Left kidney (tissue), 1 donor: ENCODE measurements at regions not wholly inside any gene's neighbourhood (a gene's known extent, or its start where the extent isn't known, plus 50 kb on each side); places are given as distances from the start of the nearest gene placed in this dataset.
"Not testable (repeated sequence)": the region's sequence is repeated elsewhere in the genome, so short reads cannot be mapped to it uniquely, and the experiment has no call there.

Experiments used
- DNase-seq: peaks from one replicate; pipeline ENCODE4 v3.0.0-alpha.2; 2013

DNA sequence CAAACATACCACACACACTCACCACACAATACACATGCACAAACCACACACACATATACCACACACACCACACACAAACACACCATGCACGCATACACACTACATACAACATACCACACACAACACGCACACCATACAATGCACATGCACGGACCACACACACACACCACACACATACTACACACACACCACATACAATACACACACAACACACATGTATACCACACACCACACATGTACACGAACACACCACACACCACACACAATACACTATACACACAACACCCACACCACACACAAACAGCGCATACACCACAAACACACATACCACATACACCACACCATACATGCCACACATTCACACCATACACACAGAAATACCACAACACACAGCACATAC, 480.3 kb downstream of the DIRAS2 start:
- DNase-seq = no peak

DNA sequence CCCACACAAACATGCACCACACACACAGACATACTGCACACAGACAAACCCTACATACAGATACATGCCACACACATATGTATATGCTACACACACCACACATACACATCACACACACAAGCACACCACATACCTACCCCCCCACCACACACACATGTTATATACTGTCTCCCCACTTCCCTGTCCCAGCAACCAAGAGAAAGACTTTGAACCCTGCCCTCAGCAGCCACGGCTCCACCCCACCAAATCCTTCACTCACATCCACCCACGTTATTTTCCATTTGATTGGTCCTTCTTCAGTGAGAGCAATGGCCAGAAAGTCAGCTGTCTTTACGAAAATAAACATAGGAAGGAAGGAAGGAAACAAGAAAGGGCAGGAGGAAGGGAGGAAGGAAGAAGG, 479.8 kb downstream of the DIRAS2 start:
- DNase-seq = no peak

DNA sequence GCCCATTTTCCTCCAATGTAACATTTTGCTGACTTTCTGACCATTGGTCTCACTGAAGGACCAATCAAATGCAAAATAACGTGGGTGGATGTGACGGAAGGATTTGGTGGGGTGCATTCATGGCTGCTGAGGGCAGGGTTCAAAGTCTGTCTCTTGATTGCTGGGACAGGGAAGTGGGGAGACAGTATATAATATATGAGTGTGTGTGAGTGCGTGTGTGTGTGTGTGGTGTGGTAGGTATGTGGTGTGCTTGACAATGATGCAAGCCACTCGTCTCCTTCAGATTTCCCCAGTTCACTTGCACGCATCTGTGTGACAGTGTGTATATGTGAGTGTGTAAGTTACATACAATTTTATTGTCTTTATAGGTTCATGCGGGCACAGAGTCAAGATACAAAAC, 477.3 kb downstream of the DIRAS2 start:
- DNase-seq = no peak

DNA sequence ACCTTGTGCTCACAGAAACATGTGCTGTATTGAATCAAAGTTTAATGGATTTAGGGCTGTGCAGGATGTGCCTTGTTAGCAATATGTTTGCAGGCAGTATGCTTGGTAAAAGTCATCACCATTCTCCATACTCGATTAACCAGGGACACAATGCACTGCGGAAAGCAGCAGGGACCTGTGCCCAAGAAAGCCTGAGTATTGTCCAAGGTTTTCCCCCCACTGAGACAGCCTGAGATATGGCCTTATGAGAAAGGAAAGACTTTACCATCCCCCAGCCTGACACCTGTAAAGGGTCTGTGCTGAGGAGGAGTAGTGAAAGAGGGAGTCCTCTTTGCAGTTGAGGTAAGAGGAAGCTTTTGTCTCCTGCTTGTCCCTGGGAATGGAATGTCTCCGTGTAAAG, 476.2 kb downstream of the DIRAS2 start:
- DNase-seq = not testable (repeated sequence)

DNA sequence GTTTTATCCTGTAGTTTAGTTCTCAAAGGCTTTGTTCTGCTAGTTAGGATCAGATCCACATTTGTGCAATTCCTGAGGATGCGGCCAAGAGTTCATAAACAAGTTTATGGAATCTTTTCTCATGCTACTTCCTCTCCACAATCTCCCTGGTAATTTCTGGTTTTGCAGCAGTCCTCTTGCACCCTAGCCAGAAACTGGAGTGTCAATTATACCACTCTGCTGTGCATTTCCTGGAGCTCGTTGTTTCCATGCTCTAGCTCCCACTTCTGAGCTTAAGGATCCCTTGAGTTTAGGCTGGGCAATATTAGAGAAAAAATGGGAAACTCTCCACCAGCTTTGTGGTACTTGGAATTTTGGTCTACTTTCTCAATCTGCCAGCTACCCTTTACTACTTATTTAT, 474.7 kb downstream of the DIRAS2 start:
- no peak for DNase-seq

DNA sequence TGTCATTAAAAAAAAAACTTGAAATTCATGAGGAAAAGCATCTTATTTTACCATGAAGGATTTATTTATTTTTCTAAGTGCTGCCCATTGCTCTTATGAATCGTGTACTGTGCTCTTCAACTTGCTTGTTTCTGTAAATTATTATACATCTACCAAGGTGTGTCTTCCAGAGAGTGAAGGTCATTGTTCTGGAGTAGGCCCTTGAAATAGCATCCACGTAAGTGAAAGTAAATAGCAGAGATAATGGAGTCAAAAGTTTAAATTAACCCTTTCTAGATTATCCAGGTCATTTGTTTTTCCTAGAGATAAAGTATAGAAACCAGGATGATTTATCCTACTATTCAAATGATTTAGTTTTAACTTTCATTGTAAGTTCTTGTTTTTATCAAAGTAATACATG, 473.1 kb downstream of the DIRAS2 start:
- DNase-seq = no peak

DNA sequence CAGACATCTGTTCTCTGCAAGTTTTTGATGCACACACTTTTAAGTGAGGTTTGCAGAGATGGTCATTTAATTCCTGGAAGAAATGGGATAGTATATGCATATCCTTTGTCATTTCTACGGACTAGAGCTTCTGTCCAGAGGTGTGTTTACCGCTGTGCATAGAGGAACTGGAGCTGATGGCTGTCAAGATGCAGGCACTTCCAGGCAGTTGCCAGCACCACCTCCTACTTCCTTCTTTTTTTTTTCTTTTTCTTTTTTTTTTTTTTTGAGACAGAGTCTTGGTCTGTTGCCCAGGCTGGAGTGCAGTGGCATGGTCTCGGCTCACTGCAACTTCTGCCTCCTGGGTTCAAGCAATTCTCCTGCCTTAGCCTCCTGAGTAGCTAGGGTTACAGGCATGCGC, 468.7 kb downstream of the DIRAS2 start:
- not testable (repeated sequence) for DNase-seq

DNA sequence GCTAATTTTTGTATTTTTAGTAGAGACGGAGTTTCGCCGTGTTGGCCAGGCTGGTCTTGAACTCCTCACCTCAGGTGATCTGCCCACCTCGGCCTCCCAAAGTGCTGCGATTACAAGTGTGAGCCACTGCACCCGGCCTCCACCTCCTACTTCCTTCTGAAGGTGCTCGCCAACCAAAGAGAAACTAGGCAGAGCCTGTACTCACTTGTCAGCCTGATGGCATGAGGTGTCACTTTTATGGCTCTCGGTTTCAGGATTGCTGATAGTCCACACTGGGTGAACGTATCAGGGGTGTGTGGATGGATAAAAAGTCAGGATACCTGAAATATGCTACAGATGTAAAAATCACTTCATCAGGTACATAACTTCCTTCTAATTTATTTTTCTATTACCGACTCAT, 468.3 kb downstream of the DIRAS2 start:
- DNase-seq = not testable (repeated sequence)

DNA sequence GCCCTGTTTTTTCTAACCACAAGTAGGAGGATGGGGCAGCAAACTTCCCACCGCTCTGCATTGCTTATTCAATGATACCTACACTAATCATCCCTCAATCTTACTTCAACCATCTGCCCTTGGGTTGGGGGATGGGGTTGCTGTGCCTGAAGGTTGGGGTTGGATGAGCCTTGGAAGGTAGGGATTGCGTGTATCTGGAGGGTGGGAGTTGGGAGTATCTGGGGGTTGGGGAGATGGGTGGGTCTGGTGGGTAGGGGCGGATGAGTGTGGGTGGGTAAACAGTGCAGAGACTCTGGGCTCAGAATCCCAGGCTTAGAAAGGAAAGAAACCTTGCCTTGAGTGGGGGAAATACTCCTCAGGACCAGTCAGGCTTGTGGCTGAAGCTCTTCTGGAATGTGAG, 467.4 kb downstream of the DIRAS2 start:
- no peak for DNase-seq

DNA sequence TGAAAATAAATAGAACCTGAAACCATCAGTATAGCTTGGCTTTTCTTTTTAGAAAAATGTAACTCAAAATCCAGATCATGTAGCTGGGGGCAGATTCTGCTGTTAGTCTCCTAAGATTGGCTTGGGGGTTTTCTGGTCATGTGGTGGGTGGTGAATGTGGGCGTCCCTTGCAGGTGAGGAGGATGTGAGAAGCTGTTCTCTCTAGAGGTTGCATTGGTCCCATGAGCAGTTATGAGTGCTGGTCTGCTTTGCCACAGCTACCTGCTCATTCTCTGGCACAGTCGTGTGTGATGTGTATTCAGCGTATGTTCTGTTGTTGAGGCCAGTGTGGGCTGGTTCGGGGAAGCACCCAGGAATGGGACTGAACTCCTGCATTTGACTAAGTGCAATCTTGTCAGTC, 466.8 kb downstream of the DIRAS2 start:
- DNase-seq = no peak

DNA sequence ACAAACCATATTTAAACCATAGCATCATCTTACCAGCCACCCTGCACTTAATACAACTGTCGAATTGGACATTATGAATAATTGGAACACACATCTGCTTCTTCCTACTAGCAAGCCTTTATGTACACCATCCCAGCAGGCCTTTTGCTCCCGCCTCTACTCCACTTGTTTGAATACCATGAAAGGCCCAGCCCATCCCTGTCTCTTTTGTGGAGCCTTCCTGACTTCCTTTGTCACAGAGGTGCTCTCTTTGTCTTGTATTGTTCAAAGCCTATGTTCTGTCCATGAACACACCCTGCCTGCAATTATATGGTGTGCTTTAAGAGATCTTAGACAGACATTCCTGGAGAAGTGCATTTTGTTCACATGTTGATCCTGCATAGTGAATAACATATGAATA, 465.7 kb downstream of the DIRAS2 start:
- DNase-seq = no peak

DNA sequence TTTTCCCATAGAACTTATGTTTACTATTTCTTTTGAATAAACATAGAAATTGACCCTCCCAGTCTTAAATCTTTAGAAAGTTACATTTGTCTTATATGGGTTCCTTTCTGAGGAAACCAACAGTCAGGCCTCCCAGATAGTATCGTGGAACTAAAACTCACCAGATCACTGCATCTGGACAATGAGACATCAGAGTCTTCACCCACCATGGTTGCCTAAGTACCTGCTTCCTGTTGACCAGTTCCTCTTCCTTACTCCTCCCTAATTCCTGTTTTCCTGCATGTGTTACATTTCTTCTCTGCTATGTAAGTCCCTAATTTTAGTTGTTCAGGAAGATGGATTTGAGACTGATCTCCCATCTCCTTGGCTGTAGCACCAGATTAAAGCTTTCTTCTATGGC, 462.2 kb downstream of the DIRAS2 start:
- no peak for DNase-seq

DNA sequence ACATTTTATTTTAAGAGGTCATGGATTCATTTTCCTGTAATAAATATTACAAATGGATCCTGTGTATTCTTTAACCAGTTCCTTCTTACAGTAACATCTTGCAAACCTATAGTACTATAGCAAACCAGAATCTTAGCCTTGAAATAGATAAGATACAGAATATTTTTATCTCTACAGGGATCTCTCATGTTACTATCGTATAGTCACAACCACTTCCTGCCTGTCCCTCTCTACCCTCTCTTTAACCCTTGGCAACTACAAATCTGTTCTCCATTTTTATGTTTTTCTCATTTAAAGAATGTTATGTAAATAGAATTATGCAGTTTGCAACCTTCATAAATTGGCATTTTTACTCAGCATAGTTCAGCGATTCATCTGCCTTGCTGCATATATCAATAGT, 454.0 kb downstream of the DIRAS2 start:
- no peak for DNase-seq

DNA sequence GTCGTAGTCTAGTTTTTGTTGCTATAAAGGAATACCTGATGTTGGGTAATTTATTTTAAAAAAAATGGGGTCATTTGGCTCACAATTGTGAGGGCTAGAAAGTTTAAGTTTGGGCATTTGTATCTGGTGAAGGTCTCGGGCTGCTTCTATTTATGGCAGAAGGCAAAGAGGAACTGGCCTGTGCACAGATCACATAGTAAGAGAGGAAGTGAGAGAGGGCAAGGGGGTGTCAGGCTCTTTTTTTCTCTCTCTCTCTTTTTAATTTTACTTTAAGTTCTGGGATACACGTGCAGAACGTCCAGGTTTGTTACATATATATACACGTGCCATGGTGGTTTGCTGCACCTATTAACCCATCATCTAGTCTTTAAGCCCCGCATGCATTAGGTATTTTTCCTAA, 453.3 kb downstream of the DIRAS2 start:
- DNase-seq = no peak

DNA sequence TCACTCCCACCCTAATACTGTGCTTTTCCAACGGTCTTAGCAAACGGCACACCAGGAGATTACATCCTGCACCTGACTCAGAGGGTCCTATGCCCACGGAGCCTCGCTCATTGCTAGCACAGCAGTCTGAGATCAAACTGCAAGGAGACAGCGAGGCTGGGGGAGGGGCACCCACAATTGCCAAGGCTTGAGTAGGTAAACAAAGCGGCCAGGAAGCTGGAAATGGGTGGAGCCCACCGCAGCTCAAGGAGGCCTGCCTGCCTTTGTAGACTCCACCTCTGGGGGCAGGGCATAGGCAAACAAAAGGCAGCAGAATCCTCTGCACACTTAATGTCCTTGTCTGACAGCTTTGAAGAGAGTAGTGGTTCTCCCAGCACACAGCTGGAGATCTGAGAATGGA, 450.2 kb downstream of the DIRAS2 start:
- not testable (repeated sequence) for DNase-seq

DNA sequence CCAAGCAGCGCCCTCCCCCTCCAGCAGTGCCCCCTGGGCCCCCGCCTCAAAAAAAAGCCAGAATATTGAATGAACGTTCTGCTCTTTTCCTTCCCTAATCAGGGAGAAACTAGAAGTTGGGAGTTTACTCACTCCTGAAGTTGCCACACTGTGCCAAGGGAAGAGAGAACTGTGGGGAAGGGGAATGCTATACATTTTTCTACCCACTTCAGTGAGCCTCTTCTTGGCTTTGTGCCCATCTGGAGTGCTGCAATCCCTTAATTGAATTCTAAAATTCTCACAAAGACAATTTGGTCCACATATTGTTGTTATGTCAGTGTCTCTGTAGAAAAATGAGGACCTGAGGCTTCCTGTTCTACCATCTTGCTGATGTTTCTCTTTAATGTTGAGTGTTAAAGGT, 443.7 kb downstream of the DIRAS2 start:
- DNase-seq = no peak

DNA sequence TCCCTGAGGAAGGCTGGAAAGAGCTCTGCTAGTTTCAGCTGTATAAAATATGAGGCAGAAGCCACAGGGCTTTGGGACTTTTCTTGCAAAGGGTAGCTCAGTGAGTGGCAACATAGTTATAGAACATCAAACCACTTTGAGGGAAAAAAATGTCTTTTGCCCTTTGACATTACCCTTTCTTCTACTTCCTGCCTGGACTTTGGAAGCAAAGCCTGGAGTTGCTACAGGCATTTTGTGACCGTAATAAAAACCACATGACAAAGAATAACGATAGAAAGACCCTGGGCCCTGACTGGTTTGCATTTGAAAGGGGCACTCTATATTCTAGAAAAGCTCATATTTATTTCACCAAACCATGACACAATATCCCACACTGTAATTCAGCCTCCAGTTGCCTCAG, 440.9 kb downstream of the DIRAS2 start:
- no peak for DNase-seq

DNA sequence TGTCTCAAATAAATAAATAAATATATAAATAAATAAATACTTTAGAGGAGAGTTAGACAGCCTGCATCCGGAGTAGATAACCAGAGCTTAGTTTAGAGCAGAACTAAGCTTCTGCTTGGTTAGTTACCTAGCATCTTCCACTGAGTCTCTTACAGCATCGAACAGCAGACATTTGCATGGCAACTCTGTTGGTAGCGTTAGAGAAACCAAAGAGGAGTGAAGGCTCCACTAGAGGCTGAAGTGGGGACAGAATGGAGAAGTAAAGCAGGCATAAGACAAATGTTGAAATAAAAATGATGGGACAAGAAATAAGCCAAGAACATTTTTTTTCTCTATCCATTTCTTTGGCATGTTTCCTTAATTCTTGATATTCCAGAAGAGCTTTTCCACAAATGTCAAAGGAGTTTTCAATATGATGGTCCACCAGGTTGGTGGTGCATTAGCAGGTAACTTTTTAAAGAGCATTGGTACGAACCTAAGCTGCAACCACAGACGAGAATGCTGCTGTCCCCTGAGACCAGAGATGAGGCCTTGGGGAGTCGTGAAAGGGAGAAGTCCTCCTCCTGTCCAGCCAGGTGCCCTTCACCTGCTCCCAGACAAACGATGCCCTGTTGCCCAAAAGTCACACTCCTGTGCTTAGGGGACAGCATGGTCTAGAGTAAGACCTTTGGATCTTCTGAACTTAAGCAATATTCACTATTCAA, 438.3 kb downstream of the DIRAS2 start:
- no peak for DNase-seq

DNA sequence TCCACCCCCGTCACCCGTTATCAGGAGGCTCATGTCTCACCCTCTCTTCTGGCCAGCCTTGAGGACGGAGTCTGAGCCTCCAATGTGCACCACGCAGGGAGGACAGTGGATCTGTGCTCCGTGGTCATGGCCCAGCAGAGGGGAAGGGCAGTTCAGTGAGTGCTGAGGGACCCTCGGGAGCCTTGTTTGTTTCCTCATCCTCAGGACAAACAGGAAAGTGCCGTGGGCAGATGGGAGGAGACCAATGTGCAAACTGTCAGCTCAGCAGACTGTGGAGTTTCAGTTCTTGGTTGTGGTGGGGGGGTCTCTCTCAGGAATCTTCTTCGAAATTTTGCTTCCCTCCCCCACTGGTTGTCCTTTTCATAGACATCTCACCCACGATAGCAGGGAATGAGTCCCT, 429.6 kb downstream of the DIRAS2 start:
- DNase-seq = not testable (repeated sequence)

DNA sequence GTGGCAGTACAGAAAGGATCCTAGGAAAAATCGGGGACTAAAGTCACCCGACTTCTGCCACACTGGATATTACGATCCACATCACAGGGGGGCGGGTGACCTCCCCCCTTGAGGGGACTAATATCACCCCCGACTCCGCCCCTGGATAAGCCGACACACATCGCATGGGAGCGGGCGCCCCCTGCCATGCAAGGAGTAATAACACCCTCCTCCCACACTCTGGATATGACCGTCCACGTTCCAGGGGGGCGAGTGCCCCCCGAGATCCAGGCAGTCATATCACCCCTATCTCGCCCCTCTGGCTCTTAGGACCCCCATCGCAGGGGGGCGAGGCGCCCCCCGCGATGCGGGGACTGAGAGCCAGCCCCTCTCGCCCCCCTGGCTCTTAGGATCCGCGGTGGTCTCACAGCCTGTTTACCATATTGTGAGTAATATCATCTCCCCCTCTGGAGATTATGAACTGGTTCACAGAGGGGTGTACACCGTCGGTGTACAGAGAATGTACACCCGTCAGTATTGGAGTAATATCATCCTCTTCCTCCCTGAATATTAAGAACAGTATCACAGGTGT, 423.0 kb downstream of the DIRAS2 start:
- no peak for DNase-seq

DNA sequence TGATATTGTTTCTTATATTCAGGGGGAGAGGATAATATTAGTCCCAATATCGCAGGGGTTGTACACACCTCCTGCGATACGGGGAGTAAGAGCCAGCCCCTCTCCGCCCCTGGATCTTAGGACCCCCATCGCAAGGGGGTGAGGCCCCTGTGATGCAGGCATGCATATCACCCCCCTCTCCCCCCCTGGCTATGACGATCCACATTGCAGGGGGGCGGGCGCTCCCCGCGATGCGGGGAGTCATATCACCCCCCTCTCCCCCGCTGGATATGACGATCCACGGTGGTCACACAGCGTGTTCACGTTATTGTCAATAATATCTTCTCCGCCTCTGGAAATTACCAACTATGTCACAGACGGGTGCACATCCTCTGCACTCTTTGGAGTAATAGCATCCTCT, 420.7 kb downstream of the DIRAS2 start:
- DNase-seq = not testable (repeated sequence)

DNA sequence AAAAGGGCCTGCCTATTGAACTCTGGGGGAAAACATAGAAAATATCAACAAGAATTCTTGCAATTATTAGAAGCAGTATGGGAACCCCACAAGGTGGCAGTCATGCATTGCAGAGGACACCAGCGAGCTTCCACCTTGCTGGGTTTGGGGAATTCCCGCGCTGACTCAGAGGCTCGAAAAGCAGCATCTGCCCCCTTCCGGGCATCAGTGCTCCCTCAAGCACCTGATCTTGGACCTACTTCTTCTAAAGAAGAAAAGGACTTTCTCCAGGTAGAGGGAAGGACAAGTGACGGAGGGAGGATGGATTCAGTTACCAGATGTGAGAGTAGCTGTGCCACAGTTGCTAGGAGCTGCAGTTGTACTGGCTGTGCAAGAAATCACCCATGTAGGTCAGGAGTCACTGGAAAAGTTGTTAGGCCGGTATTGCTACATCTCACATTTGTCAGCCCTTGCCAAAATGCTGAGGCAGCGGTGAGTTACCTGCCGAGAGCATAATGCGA, 415.7 kb downstream of the DIRAS2 start:
- DNase-seq = peak; percentile 39

DNA sequence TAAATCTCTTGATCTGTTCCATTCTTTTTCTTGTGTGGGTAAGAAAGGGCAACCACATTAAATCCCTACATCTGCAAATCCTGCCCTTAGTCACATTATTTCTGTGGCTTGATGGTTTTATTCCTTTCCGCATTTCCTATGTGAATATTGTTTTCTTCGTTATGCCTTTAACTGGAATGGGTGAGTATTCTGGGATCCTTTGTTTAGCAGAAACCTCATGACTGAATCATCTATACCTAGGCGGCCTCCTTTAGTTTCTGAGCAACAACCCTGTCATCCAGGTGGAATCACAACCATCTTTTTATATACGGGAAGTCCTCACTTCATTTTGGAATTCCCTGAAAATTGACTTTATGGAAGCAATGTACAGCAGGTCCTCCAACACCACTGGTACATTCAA, 409.5 kb downstream of the DIRAS2 start:
- DNase-seq = not testable (repeated sequence)

DNA sequence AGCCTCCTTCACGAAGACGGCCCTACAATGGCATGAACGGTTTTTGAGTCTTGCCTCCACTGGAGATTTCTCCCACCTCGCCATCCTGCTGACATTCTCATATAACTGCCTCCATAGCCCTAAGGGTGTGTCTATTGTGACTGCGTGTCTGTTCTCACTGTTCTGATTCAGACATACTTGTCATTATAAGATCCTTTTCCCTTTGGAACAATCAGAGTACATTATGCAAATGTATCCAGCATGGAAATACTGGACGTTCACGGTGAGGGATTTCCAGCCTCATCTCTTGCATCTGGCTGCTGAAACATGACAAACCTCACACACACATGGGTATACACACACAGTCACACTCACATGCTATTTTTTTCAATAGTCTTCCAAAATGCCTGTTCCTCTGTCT, 402.1 kb downstream of the DIRAS2 start:
- DNase-seq = no peak
